Activated CD8-positive, alpha-beta T cell treated with anti-CD3 and anti-CD28 coated beads for 36 hours (primary cell): ENCODE measurements at regions not wholly inside any gene's neighbourhood (a gene's known extent, or its start where the extent isn't known, plus 50 kb on each side); places are given as distances from the start of the nearest gene placed in this dataset.
A peak's percentile ranks its signal among the peaks of the same experiment; 100 is the strongest.

Experiments
- ATAC-seq: fragments of 200-7000 bp; cut with Tn5 transposase; one replicate; pipeline ENCODE4 v1.10.0; 2021; ENCODE audit warnings: mild to moderate bottlenecking, moderate library complexity
- CTCF ChIA-PET: fragments of 350-600 bp; sonication (Branson Sonifier 250); formaldehyde crosslinking; loops from one replicate; lab custom pipeline; 2021; ENCODE audit warnings: antibody characterized with exemption; lab: Charles Lee
- POLR2A ChIA-PET: fragments of 350-600 bp; sonication (Branson Sonifier 250); formaldehyde crosslinking; loops from one replicate; lab custom pipeline; 2021; ENCODE audit warnings: antibody characterized with exemption; lab: Charles Lee
- DNase-seq: peaks from one replicate; pipeline ENCODE4 v3.0.0-alpha.2; 2020
- H3K27ac Mint-ChIP-seq: one replicate; pipeline ENCODE4 v1.8.0; 2021; ENCODE audit warnings: mild to moderate bottlenecking, mixed read lengths
- H3K27me3 Mint-ChIP-seq: one replicate; pipeline ENCODE4 v1.8.0; 2021; ENCODE audit warnings: mixed read lengths
- H3K36me3 Mint-ChIP-seq: one replicate; pipeline ENCODE4 v1.8.0; 2021; ENCODE audit warnings: low read depth, mixed read lengths
- H3K4me1 Mint-ChIP-seq: one replicate; pipeline ENCODE4 v1.8.0; 2021; ENCODE audit warnings: low read depth, mixed read lengths
- H3K4me3 Mint-ChIP-seq: one replicate; pipeline ENCODE4 v1.8.0; 2021; ENCODE audit warnings: mild to moderate bottlenecking, moderate library complexity, mixed read lengths
- H3K9me3 Mint-ChIP-seq: one replicate; pipeline ENCODE4 v1.8.0; 2021; ENCODE audit warnings: mixed read lengths
- intact Hi-C: fragments of 100-400 bp; cut with micrococcal nuclease; formaldehyde crosslinking; loops from one replicate; pipeline ENCODE4 v1.10.0; 2022
- TF ChIP-seq, protein P1 (sequence below): fragments of 200-600 bp; IDR thresholded peaks from one replicate; pipeline ENCODE4 v1.8.0; 2022; ENCODE audit warnings: antibody characterized with exemption, mild to moderate bottlenecking

DNA sequence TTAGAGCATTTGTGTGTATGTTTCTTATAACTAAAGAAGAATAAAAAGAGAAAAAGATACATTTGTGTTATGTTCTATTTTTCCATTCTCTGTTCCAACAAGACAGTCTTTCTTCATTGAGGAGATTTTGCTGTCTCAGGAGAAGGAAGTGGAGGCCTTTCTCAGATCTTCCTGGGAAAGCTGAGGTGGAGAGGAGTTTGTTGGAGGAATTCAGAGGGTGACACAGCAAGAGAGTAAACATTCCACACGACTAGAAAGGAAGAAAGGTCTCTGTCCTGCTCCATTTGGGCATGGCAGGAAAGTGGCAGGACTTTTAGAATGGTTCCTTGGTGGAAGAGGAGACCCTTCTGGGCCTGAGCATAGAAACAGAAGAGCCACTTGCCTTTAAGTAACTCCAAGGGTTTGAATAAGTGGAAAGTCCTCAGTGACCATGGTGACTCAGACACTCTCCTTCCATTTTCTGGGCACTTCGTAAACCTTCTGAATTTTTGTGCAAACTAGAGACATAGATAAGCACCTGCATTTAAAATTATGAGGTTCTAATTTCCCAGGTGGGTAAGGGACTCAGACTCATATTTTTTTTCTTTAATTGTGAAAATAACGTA, 52.3 kb upstream of the COL5A2 start:
- Mint-ChIP-seq H3K9me3 (no peaks in the 10 kb centered on the region), H3K4me1 (peaks cover 19% of the 10 kb centered on the region), H3K36me3 (no peaks in the 10 kb centered on the region), H3K27ac (no peak overlapping the region), H3K4me3 (no peak overlapping the region), H3K27me3 (no peaks in the 10 kb centered on the region)
- DNase-seq (no peak), ATAC-seq (no peak)
- intact Hi-C loops: no loop called here
- ChIA-PET POLR2A (interaction anchor here (0.7 kb wide), 1 partner anchor 25 kb away, joined by 3 read pairs; no protein-coding TSS in a partner anchor), CTCF (interaction anchor here (1.2 kb wide), 1 partner anchor 89 kb away, joined by 5 read pairs; no protein-coding TSS in a partner anchor)
- TF ChIP-seq, protein P1, sequence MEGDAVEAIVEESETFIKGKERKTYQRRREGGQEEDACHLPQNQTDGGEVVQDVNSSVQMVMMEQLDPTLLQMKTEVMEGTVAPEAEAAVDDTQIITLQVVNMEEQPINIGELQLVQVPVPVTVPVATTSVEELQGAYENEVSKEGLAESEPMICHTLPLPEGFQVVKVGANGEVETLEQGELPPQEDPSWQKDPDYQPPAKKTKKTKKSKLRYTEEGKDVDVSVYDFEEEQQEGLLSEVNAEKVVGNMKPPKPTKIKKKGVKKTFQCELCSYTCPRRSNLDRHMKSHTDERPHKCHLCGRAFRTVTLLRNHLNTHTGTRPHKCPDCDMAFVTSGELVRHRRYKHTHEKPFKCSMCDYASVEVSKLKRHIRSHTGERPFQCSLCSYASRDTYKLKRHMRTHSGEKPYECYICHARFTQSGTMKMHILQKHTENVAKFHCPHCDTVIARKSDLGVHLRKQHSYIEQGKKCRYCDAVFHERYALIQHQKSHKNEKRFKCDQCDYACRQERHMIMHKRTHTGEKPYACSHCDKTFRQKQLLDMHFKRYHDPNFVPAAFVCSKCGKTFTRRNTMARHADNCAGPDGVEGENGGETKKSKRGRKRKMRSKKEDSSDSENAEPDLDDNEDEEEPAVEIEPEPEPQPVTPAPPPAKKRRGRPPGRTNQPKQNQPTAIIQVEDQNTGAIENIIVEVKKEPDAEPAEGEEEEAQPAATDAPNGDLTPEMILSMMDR: no peak

DNA sequence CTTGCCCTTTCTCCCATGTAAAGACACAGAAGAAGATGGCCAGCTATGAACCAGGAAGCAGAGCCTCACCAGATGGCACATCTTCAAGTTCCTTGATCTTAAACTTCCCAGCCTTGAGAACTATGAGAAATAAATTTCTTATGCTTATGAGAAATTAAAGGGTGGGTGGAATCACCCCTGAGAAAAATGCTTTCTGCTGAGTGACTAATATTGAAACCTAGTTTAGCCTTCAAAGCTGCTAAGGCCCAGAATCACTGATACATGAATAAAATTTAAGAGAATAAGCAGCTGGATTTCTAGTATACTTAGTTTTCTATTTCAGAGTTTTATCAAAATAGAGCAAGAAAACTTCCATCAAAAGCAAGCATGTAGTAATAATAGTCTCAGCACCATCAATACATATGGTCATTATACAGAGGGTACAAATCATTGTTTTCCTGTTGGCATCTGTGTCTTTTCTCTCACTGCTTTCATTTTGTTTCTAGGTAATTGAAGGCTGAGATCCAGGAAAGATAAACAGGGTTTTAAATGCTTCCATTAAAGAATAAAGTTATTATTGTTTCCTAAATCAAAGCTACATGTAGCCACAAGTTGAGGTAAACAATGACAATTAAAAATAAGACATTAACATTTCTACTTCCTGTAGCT, 53.3 kb upstream of the COL5A2 start:
- H3K9me3 Mint-ChIP-seq: no peaks in the 10 kb centered on the region
- ATAC-seq: peak; percentile 74
- peaks cover 19% of the 10 kb centered on the region for H3K4me1 Mint-ChIP-seq
- DNase-seq: no peak
- intact Hi-C loops: no loop called here
- TF ChIP-seq, protein P1: no peak
- H3K36me3 Mint-ChIP-seq: no peaks in the 10 kb centered on the region
- H3K27ac Mint-ChIP-seq: peak overlapping the region; percentile 55
- ChIA-PET POLR2A (no interaction called here), CTCF (interaction anchor here (1.1 kb wide), 1 partner anchor 90 kb away, joined by 4 read pairs; no protein-coding TSS in a partner anchor)
- no peaks in the 10 kb centered on the region for H3K27me3 Mint-ChIP-seq
- no peak overlapping the region for H3K4me3 Mint-ChIP-seq

DNA sequence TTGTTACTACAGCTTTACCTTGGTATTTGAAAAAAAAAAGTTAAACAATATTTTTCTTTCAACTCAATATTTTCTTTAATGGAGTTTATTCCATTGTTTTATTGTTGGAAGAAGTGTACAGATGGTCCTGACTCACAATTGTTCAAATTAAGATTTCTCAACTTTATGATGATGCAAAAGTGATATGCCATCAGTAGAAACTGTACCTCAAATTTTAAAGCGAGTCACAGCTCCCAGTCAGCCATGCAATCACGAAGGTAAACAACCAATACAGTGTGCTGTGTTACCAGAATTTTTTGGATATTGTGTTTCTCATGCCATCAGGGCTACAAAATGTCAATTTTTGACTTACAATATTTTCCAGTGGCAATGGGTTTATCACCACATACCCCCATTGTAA, 54.0 kb upstream of the COL5A2 start:
- Mint-ChIP-seq H3K36me3 (no peaks in the 10 kb centered on the region), H3K4me3 (no peak overlapping the region), H3K27me3 (no peaks in the 10 kb centered on the region), H3K4me1 (peaks cover 19% of the 10 kb centered on the region), H3K9me3 (peaks cover 2% of the 10 kb centered on the region), H3K27ac (no peak overlapping the region)
- ChIA-PET CTCF (interaction anchor here (1.1 kb wide), 1 partner anchor 91 kb away, joined by 4 read pairs; no protein-coding TSS in a partner anchor), POLR2A (no interaction called here)
- intact Hi-C loops: no loop called here
- ATAC-seq (no peak), DNase-seq (no peak)
- TF ChIP-seq, protein P1: no peak

DNA sequence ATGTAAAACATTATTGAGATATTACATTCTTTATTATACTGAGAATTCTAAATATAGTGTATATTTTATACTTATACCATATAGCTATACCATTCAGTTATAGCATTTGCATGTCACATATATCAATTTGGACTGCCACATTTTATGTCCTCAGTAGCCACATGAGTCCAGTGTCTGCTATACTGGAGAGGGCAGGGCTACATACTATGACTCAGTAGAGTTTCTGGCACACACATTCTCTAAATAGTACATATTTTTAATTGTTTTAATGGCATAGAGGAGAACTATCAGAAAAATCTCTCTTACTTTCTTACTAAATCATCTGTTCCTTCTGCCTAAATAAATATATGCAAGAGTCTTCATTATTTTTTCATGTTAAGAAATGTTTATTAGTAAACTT, 55.4 kb upstream of the COL5A2 start:
- POLR2A ChIA-PET: no interaction called here
- no peaks in the 10 kb centered on the region for H3K27me3 Mint-ChIP-seq
- DNase-seq (no peak), ATAC-seq (no peak)
- intact Hi-C loops: no loop called here
- H3K27ac Mint-ChIP-seq: no peak overlapping the region
- H3K4me1 Mint-ChIP-seq: peaks cover 19% of the 10 kb centered on the region
- peaks cover 4% of the 10 kb centered on the region for H3K9me3 Mint-ChIP-seq
- CTCF ChIA-PET: no interaction called here
- no peak overlapping the region for H3K4me3 Mint-ChIP-seq
- TF ChIP-seq, protein P1: no peak
- no peaks in the 10 kb centered on the region for H3K36me3 Mint-ChIP-seq

- no peak for ATAC-seq
- H3K9me3 Mint-ChIP-seq: peaks cover 4% of the 10 kb centered on the region
- DNase-seq: no peak
- no peaks in the 10 kb centered on the region for H3K27me3 Mint-ChIP-seq
- no peak overlapping the region for H3K4me3 Mint-ChIP-seq
- H3K36me3 Mint-ChIP-seq: no peaks in the 10 kb centered on the region
- CTCF ChIA-PET: no interaction called here
- H3K27ac Mint-ChIP-seq: no peak overlapping the region
- intact Hi-C loops: no loop called here
- POLR2A ChIA-PET: no interaction called here
- TF ChIP-seq, protein P1: no peak
- H3K4me1 Mint-ChIP-seq: peaks cover 15% of the 10 kb centered on the region
Observed at GRCh38 chr2:189236066-189236465, 56.5 kb upstream of the COL5A2 start.
